GM19238 (cell line): ENCODE measurements at regions not wholly inside any gene's neighbourhood (a gene's known extent, or its start where the extent isn't known, plus 50 kb on each side); places are given as distances from the start of the nearest gene placed in this dataset.
A peak's percentile ranks its signal among the peaks of the same experiment; 100 is the strongest.

ENCODE experiments used
- DNase-seq: peaks from one replicate; pipeline ENCODE4 v3.0.0; 2011; ENCODE audit warnings: low spot score; ENCODE audit not compliant: insufficient read length

GRCh38 chr9:78788101-78788500, 491.2 kb downstream of the PSAT1 start:
- no peak for DNase-seq

- no peak for DNase-seq
Measured at GRCh38 chr9:78791779-78792178, 494.9 kb downstream of the PSAT1 start.

- no peak for DNase-seq
Measured at GRCh38 chr9:78792745-78793144, 495.8 kb downstream of the PSAT1 start.

- DNase-seq: no peak
Measured at GRCh38 chr9:78805771-78806170, 508.8 kb downstream of the PSAT1 start.

- DNase-seq: no peak
Measured at GRCh38 chr9:78806492-78807160, 509.7 kb downstream of the PSAT1 start.

- DNase-seq: no peak
Measured at GRCh38 chr9:78807286-78807685, 510.4 kb downstream of the PSAT1 start.

- no peak for DNase-seq
Measured at GRCh38 chr9:78808048-78808447, 511.1 kb downstream of the PSAT1 start.

GRCh38 chr9:78811622-78812276, 514.8 kb downstream of the PSAT1 start:
- no peak for DNase-seq

- no peak for DNase-seq
Measured at GRCh38 chr9:78812665-78813064, 515.7 kb downstream of the PSAT1 start.

GRCh38 chr9:78813602-78814180, 516.8 kb downstream of the PSAT1 start:
- no peak for DNase-seq

GRCh38 chr9:78821126-78821822, 524.3 kb downstream of the PSAT1 start:
- peak; percentile 4 for DNase-seq

GRCh38 chr9:78826527-78826926, 529.6 kb downstream of the PSAT1 start:
- no peak for DNase-seq

- no peak for DNase-seq
Measured at GRCh38 chr9:78828521-78828920, 531.6 kb downstream of the PSAT1 start.

GRCh38 chr9:78830301-78830700, 533.4 kb downstream of the PSAT1 start:
- DNase-seq: no peak

GRCh38 chr9:78831726-78832125, 534.8 kb downstream of the PSAT1 start:
- DNase-seq: no peak

GRCh38 chr9:78835928-78836450, 539.1 kb downstream of the PSAT1 start:
- no peak for DNase-seq

GRCh38 chr9:78839252-78839651, 542.3 kb downstream of the PSAT1 start:
- DNase-seq: no peak

GRCh38 chr9:78848061-78848460, 551.1 kb downstream of the PSAT1 start:
- no peak for DNase-seq

- DNase-seq: no peak
Measured at GRCh38 chr9:78856144-78856543, 559.2 kb downstream of the PSAT1 start.

GRCh38 chr9:78856781-78857180, 559.9 kb downstream of the PSAT1 start:
- DNase-seq: no peak

GRCh38 chr9:78857373-78858225, 560.7 kb downstream of the PSAT1 start:
- DNase-seq: no peak
